ENCODE measurements at regions not wholly inside any gene's neighbourhood (a gene's known extent, or its start where the extent isn't known, plus 50 kb on each side); places are given as distances from the start of the nearest gene placed in this dataset.

DNA sequence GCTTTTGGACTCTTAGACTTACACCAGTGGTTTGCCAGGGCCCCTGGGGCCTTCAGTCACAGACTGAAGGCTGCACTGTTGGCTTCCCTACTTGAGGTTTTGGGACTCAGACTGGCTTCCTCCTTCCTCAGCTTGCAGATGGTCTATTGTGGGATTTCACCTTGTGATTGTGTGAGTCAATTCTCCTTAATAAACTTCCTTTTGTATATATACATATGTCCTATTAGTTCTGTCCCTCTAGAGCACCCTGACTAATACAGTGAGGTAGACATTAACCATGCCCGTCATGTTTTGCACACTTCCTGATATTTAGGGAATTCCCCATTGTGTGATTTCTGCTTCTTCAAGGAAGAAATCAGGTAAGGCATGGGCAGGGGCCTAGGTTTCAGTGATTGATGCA lies 147.8 kb upstream of the CA10 start:
- POLR2A ChIA-PET = no interaction called here
- CTCF ChIA-PET = no interaction called here

DNA sequence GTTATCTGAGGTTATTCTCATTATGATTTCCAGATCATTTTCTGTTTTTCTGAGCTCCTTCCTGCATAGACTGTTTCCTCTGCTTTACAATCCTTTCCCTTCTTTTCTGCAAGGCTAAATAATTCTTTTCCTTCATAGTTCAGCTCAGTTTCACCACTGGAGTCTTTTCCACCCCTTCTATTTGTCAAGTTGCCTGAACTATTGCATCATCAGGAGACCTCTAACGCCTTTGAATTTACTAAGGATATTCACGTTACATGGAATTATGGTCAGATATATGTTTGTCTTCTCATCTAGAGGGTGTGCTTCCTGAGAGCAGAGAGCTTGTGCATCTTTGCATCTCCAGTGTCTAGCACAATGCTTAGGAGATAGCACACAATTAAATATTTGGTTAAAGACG lies 140.4 kb upstream of the CA10 start:
- ChIA-PET CTCF (no interaction called here), POLR2A (no interaction called here)

- ChIA-PET CTCF (no interaction called here), POLR2A (no interaction called here)
These were observed 138.9 kb upstream of the CA10 start for GRCh38 chr17:52297230-52298010.

DNA sequence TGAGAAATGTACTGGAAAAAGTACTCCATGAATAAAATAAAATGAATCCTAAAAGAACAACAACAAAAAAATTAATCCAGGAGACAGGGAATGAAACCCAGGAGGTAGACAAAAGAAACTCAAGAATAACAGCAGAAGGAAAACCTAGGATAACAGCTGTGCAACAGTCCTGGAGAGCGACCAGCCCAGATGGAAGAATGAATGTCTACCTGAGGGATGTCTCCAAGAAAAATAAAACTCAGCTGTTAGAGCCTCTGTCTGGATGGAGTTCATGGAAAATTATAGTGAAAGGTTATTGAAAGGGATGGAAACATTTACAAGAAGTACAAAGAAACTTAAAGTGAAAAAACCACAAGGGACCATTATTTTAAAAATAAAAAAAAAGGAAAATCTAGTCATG lies 135.8 kb upstream of the CA10 start:
- CTCF ChIA-PET = no interaction called here
- POLR2A ChIA-PET = no interaction called here

DNA sequence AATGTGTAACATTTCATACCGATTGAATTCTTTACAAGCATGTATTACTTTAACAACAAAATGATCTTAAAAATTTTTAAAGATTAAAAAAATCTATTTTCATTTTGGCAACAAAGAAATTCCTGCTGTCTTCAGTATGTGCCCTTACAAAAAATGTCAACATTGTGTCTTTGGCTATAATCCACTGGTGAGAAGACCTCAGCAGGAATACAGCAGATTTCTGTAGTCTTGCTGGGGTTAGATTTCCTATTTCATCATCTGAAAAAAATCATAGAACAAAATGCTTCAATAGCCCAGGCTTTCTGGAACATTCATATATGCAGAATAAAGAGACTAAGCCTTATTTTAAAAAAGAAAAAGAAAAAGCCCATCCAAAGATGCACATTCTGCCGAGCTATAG lies 129.1 kb upstream of the CA10 start:
- POLR2A ChIA-PET = no interaction called here

GRCh38 chr17:52283872-52284271 lies 125.4 kb upstream of the CA10 start:
- ChIA-PET CTCF (no interaction called here), POLR2A (no interaction called here)

More for the DNA sequence above, 129.1 kb upstream of the CA10 start:
- CTCF ChIA-PET = no interaction called here

GRCh38 chr17:52276381-52277008 lies 118.0 kb upstream of the CA10 start:
- CTCF ChIA-PET = no interaction called here

GRCh38 chr17:52271781-52272180 lies 113.3 kb upstream of the CA10 start:
- POLR2A ChIA-PET = no interaction called here
- CTCF ChIA-PET = no interaction called here

More at GRCh38 chr17:52276381-52277008, 118.0 kb upstream of the CA10 start:
- POLR2A ChIA-PET = no interaction called here

- ChIA-PET CTCF (no interaction called here), POLR2A (no interaction called here)
These were observed 96.8 kb upstream of the CA10 start for GRCh38 chr17:52255347-52255746.

DNA sequence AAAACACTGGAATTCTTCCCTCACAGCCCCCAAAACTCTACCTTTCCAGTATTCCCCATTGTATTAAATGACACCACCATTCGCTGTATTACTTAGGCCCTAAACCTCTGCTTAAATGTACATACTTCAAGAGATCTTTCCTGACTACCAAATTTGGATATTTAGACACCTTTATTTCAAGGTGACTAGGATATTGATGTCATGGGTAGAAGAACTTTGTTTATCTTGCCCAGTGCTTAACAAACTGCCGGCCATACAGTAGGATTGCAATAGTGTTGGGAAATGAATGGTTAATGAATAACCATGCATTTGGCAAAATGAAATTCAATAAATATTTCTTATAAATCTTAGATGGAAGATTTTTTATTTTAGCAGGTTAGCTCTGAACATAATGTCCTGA lies 86.2 kb upstream of the CA10 start:
- POLR2A ChIA-PET = no interaction called here
- CTCF ChIA-PET = no interaction called here

DNA sequence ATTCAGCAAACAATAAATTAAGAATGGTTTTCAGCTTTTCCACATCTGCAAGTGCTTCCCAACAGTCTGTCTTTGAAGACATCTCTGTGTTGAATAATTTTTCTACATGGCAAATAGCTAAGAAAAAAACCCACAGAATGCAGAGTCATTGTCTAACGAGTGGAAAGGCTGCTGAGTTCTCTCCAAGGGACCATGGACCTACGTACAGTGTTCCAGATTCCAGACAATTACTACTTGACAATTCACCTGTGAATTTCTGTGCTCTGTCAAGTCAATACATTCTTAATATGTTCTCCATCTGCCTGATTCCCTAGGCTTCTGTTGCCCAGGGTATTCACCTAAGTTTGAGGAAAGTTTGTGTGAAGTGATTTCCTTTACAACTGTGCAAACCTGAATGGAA lies 83.8 kb upstream of the CA10 start:
- ChIA-PET CTCF (no interaction called here), POLR2A (no interaction called here)

DNA sequence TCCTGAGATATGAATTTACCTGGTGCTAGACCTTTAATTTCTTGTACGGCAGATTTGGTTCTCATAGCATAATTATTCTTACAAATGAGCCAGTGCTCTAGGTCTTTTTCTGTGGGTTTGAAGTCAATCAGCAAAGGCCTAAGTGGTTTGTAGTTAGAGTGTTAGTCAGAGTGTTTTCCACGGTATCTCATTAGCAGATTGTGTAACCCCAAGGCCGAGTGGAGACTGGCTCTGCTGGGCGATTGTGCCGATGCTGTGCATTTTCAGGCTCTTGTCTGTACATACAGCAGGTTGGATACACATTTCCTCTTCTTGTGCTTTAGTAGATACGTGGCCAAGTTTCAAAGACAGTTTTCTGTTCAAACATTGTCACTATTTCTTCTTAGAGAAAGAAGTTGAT lies 78.6 kb upstream of the CA10 start:
- ChIA-PET POLR2A (no interaction called here), CTCF (no interaction called here)

DNA sequence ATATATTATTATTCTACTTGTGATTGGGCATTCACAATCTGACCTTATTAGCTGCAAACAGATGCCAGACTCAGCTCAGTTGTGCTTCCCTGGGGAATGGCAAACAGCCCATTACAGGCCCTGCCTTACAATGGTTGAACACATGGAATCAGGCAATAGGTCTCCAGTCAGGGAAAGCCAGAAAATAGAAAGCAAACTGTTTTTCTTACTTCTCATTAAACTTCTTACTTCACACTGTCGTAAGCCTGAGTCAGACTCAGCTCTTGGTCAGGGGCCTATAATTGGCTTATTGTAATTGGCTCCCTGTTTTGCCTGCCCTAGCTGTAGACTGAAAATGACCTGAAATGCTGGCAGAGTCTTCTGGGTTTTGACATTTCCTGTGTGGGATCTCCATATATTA lies 77.0 kb upstream of the CA10 start:
- POLR2A ChIA-PET = no interaction called here
- CTCF ChIA-PET = no interaction called here

DNA sequence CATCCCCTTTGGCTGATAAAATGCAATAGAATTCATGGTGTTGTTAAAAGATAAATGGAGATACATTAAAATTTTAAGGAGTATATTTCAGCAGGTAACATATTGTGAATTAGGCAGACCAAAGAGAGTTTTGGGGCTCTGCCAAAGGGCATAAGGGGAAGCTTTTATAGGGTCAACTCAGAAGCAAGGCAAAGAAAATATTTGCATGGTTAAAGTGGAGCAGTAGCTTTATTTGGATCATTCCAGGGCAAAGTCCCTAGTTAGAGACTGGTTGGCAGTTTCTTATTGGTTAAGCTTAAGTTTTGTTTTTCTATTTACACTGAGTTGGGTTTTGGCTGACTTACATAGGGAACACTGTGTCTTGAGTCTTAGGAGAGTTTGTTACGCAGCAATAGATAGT lies 75.1 kb upstream of the CA10 start:
- ChIA-PET POLR2A (no interaction called here), CTCF (no interaction called here)

GRCh38 chr17:52233176-52233575 lies 74.7 kb upstream of the CA10 start:
- CTCF ChIA-PET = no interaction called here
- POLR2A ChIA-PET = no interaction called here

GRCh38 chr17:52228823-52229222 lies 70.3 kb upstream of the CA10 start:
- ChIA-PET CTCF (no interaction called here), POLR2A (no interaction called here)

- ChIA-PET CTCF (interaction anchor here (0.6 kb wide), 1 partner anchor 132 kb away, joined by 3 read pairs; no protein-coding TSS in a partner anchor), POLR2A (no interaction called here)
These were observed 69.4 kb upstream of the CA10 start for GRCh38 chr17:52227926-52228325.

- ChIA-PET POLR2A (no interaction called here), CTCF (no interaction called here)
These were observed 54.9 kb upstream of the CA10 start for GRCh38 chr17:52213451-52213850.

DNA sequence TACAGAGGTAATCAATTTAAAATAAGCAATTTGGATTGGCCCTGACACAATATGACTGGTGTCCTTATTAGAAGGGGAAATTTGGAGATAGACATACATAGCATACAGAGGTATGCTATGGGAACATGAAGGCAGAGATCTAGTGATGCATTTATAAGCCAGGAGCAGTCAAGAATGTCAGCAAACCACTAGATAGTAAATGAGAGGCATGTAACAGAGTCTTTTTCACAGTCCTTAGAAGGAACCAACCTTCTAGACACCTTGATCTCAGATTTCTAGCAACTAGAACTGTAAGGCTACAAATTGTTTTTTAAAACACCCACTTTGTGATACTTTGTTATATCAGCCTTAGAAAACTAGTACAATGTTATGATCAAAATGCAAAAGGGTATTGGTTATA lies 54.3 kb upstream of the CA10 start:
- ChIA-PET CTCF (no interaction called here), POLR2A (no interaction called here)

DNA sequence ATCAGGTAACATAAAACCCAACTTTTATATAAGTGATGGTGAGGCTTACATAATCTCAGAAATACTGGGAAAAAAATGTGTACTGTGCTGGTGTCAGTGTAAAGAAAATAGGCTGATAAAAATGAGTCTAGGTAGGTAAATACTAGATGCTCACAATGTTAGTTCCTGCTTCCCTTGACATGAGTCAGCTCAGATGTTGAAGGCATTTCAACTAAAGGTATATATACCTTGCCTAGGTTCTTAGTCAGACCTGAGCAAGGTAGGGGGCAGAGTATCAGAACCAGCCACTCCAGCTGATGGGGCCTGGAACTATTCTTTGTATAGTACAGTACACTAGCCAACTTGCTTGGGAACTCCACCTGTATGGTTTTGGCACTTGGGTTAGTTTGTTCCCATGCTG lies 51.0 kb upstream of the CA10 start:
- CTCF ChIA-PET = no interaction called here
- POLR2A ChIA-PET = no interaction called here
